ENCODE measurements at regions not wholly inside any gene's neighbourhood (a gene's known extent, or its start where the extent isn't known, plus 50 kb on each side); places are given as distances from the start of the nearest gene placed in this dataset.
"Not testable (repeated sequence)": the region's sequence is repeated elsewhere in the genome, so short reads cannot be mapped to it uniquely, and the experiment has no call there.

DNA sequence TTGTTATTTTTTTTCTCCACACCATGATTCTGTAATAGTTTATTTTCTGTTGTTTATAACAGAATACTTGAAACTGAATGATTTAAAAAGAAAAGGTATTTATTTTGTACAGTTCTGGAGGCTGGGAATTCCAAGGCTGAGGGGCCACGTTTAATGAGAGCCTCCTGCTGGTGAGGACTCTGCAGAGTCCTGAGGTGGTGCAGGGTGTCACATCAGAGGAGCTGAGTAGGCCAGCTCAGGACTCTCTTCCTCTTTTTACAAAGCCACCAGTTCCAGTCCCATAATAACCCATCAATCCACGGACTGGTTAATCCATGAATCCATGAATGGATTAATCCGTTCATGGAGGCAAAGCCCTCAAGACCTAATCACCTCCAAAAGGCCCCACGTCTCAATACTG lies 71.6 kb downstream of the TFAP2A start:
- DNase-seq = no peak

- DNase-seq = no peak
Measured at GRCh38 chr6:10341605-10342004, 73.3 kb downstream of the TFAP2A start.

GRCh38 chr6:10338151-10338550 lies 76.7 kb downstream of the TFAP2A start:
- no peak for DNase-seq

DNA sequence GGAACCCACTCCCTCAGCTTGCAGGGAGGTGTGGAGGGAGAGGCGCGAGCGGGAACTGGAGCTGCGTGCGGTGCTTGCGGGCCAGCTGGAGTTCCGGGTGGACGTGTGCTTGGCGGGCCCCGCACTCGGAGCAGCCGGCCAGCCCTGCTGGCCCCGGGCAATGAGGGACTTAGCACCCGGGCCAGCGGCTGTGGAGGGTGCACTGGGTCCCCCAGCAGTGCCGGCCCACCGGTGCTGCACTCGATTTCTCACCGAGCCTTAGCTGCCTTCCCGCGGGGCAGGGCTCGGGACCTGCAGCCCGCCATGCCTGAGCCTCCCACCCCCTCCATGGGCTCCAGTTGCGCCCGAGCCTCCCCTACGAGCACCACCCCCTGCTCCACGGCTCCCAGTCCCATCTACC lies 77.5 kb downstream of the TFAP2A start:
- DNase-seq = not testable (repeated sequence)

DNA sequence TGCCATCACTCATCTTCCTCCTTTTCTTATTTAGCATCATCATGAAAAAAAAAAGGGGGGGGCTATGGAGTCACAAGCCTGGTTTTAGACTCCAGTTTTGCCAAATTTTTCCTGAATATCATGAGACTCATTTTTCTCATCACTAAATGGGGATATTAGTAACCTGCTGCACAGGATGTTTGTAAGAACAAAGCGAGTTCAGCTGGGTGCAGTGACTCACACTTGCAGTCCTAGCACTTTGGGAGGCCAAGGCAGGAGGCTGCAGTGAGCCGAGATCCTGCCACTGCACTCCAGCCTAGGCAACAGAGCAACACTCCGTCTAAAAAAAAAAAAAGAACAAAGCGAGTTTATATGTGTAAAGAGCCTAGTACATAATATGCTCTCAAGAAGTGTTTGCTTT lies 82.8 kb downstream of the TFAP2A start:
- no peak for DNase-seq

DNA sequence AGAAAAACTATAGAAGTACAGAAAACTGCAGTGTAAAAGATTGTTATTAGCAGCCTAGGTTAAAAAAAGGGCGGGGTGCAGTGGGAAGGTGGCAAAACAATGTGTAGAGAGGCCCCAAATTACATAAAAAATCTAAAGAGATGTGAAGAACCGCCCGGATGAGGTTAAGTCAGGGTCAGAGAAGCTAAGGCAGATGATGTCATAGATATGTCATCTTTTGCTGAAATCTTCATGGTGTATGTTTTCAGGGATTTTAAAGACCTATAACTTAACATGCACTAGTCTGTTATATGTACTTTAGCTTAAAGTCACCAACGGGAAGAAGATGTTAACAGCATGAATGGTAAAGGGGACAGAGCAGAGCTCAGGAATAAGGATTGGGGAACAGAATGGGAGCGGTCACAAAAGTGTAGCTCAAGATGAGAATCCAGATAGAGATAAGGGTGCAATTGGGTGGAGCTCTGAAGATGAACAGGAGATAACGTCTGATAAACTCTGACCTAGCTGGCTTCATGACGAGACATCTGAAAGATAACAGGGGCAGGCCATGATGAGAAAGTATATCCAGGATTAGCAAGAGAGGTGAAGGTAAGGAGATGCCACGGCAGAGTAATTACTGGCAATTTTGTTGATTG lies 83.4 kb downstream of the TFAP2A start:
- DNase-seq = no peak

GRCh38 chr6:10330515-10330914 lies 84.4 kb downstream of the TFAP2A start:
- no peak for DNase-seq

DNA sequence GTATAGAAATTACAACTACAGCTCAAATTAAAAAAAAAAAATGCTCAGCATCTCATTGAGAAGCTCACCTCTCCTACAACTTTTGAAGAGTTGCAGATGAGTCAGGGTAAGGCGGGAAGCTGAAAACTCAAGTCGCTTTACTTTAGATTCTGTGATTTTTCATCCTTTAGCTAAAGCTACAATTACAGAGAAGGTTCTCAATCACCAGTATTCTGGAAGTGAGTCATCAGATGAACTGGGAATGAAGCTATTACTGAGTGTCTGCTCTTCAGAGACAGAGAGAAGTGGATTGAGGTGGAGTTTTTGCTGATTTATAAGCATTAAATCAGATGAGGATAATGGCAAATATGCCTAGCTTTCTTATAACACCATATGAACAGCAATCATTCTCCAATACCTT lies 91.9 kb downstream of the TFAP2A start:
- no peak for DNase-seq

DNA sequence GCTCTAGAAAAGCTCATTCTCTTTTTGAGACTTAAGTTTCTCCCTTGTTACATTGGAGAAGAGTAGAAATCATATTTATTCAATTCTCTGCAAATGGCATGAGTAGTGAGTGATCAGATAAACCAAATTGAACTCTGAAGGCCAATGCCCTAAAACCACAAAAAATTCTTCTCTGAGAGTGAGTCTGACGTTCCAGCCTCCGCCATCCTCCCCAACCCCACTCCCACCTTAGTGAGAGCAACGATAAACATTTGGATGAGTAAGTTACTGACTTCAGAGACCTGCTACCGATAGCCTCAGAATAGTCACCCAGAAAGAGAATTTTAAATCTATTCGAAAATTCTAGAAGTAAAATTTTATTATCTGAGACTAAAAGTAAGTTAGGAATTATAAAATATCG lies 94.6 kb downstream of the TFAP2A start:
- no peak for DNase-seq

DNA sequence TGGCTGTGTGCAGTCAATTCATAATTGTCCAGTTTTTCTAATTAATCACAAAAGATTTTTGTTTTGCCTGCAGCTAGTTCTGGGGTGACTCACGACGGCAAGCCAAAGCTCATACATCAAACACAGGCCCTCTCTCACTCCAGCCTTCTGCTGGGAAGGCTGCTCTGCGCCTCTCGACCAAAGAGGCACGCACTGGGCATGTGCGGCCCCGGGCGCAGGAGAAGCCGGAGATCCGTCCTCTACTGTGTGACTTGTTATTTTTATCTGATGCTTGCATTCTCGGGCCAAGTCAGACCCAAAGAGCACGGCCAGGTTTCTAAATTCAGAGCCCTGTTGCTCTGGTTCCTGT lies 98.5 kb downstream of the TFAP2A start:
- no peak for DNase-seq

GRCh38 chr6:10315658-10316372 lies 99.1 kb downstream of the TFAP2A start:
- no peak for DNase-seq

DNA sequence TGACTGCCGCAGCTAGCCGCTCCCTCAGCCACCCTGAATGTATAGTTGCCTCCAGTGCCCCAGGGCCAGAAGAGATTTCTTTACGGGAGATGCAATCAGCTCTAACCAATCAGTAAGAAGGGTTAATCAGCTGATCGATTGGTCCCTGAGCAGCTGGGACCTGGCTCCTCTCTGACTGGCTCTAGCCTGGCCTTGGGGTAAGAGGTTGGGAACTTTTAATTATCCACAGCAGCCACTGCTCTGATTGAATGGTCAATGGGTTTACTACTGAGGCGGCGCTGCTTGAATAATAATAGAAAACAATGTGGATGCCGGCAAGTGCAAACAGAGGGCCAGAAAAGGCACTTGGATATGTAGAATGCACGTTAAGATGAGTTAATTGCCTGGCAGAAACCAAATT lies 99.8 kb downstream of the TFAP2A start:
- no peak for DNase-seq

GRCh38 chr6:10314163-10314955 lies 100.5 kb downstream of the TFAP2A start:
- DNase-seq = no peak

GRCh38 chr6:10313799-10314162 lies 101.1 kb downstream of the TFAP2A start:
- DNase-seq = no peak

GRCh38 chr6:10312445-10312844 lies 102.4 kb downstream of the TFAP2A start:
- no peak for DNase-seq

DNA sequence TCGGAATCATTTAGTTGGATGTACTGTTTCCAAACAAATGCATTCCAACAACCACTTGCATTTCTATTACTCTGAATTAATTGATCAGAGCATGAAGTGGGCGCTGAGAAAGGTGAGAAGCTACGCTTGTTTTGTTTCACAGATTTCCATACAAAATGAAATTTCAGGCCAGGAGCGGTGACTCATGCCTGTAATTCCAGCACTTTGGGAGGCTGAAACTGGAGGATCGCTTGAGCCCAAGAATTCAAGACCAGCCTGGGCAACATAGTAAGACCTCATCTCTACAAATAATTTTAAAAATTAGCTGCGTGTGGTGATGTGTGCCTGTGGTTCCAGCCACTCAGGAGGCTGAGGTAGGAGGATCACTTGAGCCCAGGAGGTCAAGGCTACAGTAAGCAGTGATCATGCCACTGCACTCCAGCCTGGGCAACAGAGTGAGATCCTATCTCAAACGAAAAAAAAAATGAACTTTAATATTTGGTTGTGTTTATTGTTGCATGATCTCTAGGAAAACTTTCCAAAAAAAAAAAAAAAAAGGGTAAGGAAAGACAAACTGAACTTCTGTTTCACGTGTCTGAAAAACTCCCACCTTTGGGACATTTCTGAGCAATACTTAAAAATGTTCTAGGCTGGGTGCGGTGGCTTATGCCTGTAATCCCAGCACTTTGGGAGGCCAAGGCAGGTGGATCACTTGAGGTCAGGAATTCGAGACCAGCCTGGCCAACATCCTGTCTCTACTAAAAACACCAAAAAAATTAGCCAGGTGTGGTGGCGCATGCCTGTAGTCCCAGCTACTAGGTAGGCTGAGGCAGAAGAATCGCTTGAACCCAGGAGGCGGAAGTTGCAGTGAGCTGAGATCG lies 103.1 kb downstream of the TFAP2A start:
- DNase-seq = not testable (repeated sequence)

GRCh38 chr6:10310826-10311225 lies 104.0 kb downstream of the TFAP2A start:
- no peak for DNase-seq

GRCh38 chr6:10310330-10310653 lies 104.6 kb downstream of the TFAP2A start:
- no peak for DNase-seq

DNA sequence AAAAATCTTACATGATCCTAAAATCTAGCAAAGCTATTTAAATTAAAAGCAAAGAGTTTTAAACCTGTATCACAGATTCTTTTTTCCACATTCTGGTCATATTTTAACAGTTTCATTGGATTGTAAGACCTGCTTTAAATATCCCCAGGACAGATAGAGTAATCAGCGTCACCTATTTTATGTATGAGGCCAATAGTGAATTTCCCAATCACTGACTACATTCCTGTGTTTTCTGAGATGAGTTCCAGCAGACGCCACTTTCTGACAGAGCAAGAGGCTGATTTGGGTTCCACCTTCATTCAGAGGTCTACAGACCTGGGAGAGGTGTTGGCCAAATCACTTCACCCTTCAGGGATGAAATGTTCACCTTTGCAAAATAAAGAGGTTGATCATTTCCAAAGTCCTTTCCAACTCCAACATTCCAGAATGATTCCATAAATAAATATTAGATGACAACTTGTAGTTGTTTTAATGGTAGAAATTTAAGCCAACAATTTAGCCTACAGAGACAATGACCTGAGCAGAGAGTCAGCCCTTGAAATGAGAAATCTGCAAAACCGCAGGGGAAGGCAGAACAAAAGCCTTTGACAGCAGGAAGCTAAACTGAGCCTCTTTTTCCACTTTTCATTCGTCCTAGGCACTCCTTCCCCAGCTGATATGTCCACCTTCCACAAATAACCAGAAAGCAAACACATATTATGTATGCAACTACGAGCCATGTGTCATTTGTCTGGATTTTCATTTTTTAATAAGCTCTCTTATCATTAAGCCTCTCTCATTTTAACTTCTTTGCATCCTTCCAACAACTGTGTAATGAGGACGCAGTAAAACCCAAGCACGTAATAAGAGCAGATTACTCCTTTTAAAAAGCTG lies 105.2 kb downstream of the TFAP2A start:
- DNase-seq = no peak

- no peak for DNase-seq
Measured at GRCh38 chr6:10307476-10307875, 107.4 kb downstream of the TFAP2A start.

GRCh38 chr6:10307028-10307427 lies 107.8 kb downstream of the TFAP2A start:
- no peak for DNase-seq

DNA sequence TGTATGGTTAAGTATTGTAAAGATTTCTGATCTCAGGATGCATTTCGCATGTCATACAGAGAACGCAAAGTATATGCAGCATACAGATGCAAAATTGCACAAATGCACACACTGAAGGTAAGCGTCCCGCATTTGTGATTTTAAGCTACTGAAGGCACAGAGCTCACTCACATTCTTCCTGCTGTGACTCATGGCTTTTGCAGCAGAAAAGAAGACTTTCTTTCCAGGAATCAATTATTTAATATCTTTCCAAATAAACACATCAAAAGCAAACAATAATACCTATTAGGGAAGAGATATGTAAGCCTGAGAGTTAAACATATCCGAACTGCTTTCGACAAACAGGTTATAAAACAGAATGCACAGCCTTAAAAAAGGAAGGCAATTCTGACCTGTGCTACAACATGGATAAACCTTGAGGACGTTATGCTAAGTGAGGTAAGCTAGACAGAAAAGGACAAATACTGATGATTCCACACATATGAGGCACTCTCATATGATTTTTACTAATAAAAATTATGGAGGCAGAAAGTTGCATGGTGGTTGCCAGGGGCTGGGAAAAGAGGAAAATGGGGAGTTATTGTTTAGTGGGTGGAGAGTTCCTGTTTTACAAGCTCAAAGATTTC lies 109.0 kb downstream of the TFAP2A start:
- DNase-seq = no peak

Measured in NCI-H187 treated with DMSO at 0.1 percent for 48 hours (cell line).